IMR-90 (cell line): ENCODE measurements at regions not wholly inside any gene's neighbourhood (a gene's known extent, or its start where the extent isn't known, plus 50 kb on each side); places are given as distances from the start of the nearest gene placed in this dataset.

Source experiments
- ATAC-seq: fragments of 200-7000 bp; cut with Tn5 transposase; 2 replicates; pipeline ENCODE4 v1.9.1; 2020; ENCODE audit warnings: low read depth, mild to moderate bottlenecking, moderate library complexity
- BruUV-seq: library from RNA; stranded (reverse); fragments of 400-500 nt; replicated peaks from 2 replicates; lab custom pipeline; 2021; lab: Mats Ljungman, UMichigan
- CTCF ChIA-PET: fragments of 300-600 bp; formaldehyde crosslinking; extraction: SDS; loops from one replicate; lab custom pipeline; 2021; ENCODE audit warnings: antibody characterized with exemption; lab: Yijun Ruan, JAX
- POLR2A ChIA-PET: fragments of 300-600 bp; sonication (Branson Sonifier 250); formaldehyde crosslinking; loops from one replicate; lab custom pipeline; 2022; ENCODE audit warnings: antibody characterized with exemption; ENCODE audit not compliant: unreplicated experiment; lab: Charles Lee
- DNase-seq: peaks from one replicate; pipeline ENCODE4 v3.0.0; 2013
- H2AFZ ChIP-seq: replicated peaks from 2 replicates; pipeline ENCODE3; 2013; ENCODE audit warnings: low read length, mild to moderate bottlenecking; ENCODE audit not compliant: poor library complexity
- H2AK5ac ChIP-seq: 2 replicates; pipeline ENCODE4 v1.6.1; 2013; ENCODE audit warnings: low read depth, low read length, inconsistent platforms
- H2AK9ac ChIP-seq: replicated peaks from 2 replicates; pipeline ENCODE3; 2013; ENCODE audit warnings: mild to moderate bottlenecking, low read depth, low read length, moderate library complexity; ENCODE audit not compliant: poor library complexity
- H2BK120ac ChIP-seq: 2 replicates; pipeline ENCODE4 v1.6.1; 2013; ENCODE audit warnings: low read depth, low read length, inconsistent platforms
- H2BK15ac ChIP-seq: 3 replicates; pipeline ENCODE4 v1.6.1; 2013; ENCODE audit warnings: low read depth, low read length, inconsistent platforms
- H2BK20ac ChIP-seq: 2 replicates; pipeline ENCODE4 v1.6.1; 2013; ENCODE audit warnings: low read depth, mild to moderate bottlenecking, inconsistent platforms, low read length, moderate library complexity
- H2BK5ac ChIP-seq: 2 replicates; pipeline ENCODE4 v1.6.1; 2013; ENCODE audit warnings: mild to moderate bottlenecking, low read depth, low read length, inconsistent platforms; ENCODE audit not compliant: poor library complexity, severe bottlenecking
- H3K14ac ChIP-seq: replicated peaks from 2 replicates; pipeline ENCODE4 v1.6.1; 2013; ENCODE audit warnings: low read depth, low read length, inconsistent platforms
- H3K18ac ChIP-seq: 2 replicates; pipeline ENCODE4 v1.6.1; 2013; ENCODE audit warnings: low read depth, low read length, control low read depth
- H3K23ac ChIP-seq: 2 replicates; pipeline ENCODE4 v1.6.1; 2013; ENCODE audit warnings: low read depth, low read length, inconsistent platforms
- H3K27ac ChIP-seq: 2 replicates; pipeline ENCODE4 v1.5.1; 2013; ENCODE audit warnings: mild to moderate bottlenecking, control low read depth, low read length; ENCODE audit not compliant: insufficient read depth
- H3K27me3 ChIP-seq: 2 replicates; pipeline ENCODE4 v1.6.1; 2013; ENCODE audit warnings: low read length; ENCODE audit not compliant: control insufficient read depth, insufficient read depth
- H3K36me3 ChIP-seq: 2 replicates; pipeline ENCODE4 v1.6.1; 2013; ENCODE audit warnings: low read length, mixed read lengths; ENCODE audit not compliant: control insufficient read depth, insufficient read depth
- H3K4ac ChIP-seq: 2 replicates; pipeline ENCODE4 v1.6.1; 2013; ENCODE audit warnings: low read depth, low read length, inconsistent platforms
- H3K4me1 ChIP-seq: 2 replicates; pipeline ENCODE4 v1.6.1; 2013; ENCODE audit warnings: low read length, mixed read lengths; ENCODE audit not compliant: control insufficient read depth, insufficient read depth
- H3K4me2 ChIP-seq: 2 replicates; pipeline ENCODE4 v1.6.1; 2013; ENCODE audit warnings: low read depth, mild to moderate bottlenecking, control low read depth, low read length, moderate library complexity
- H3K4me3 ChIP-seq: 2 replicates; pipeline ENCODE4 v1.5.1; 2013; ENCODE audit warnings: low read depth, mild to moderate bottlenecking, control low read depth, low read length, moderate library complexity; ENCODE audit not compliant: insufficient read depth
- H3K56ac ChIP-seq: 2 replicates; pipeline ENCODE4 v1.6.1; 2013; ENCODE audit warnings: low read length, inconsistent platforms; ENCODE audit not compliant: insufficient read depth; ENCODE audit errors: extremely low read depth
- H3K79me1 ChIP-seq, 2 experiments: 2 replicates each; pipeline ENCODE4 v1.6.1; 2013; ENCODE audit warnings: low read length in 2 of 2, inconsistent platforms in 1 of 2, low read depth in 1 of 2
- H3K9ac ChIP-seq: 2 replicates; pipeline ENCODE4 v1.6.1; 2013; ENCODE audit warnings: low read depth, low read length, control low read depth
- H3K9me1 ChIP-seq: 2 replicates; pipeline ENCODE4 v1.6.1; 2013; ENCODE audit warnings: low read length, inconsistent platforms; ENCODE audit not compliant: insufficient read depth
- H3K9me3 ChIP-seq: 2 replicates; pipeline ENCODE4 v1.6.1; 2013; ENCODE audit warnings: low read length; ENCODE audit not compliant: control insufficient read depth, insufficient read depth
- H4K20me1 ChIP-seq: 2 replicates; pipeline ENCODE4 v1.6.1; 2013; ENCODE audit warnings: low read length, inconsistent platforms; ENCODE audit not compliant: insufficient read depth
- H4K5ac ChIP-seq: 2 replicates; pipeline ENCODE4 v1.6.1; 2013; ENCODE audit warnings: mild to moderate bottlenecking, low read depth, low read length, control low read depth
- H4K8ac ChIP-seq, 2 experiments: 2 replicates each; pipeline ENCODE4 v1.6.1; 2013; ENCODE audit warnings: low read depth in 2 of 2, low read length in 2 of 2, control low read depth in 1 of 2, inconsistent platforms in 1 of 2
- H4K91ac ChIP-seq: 2 replicates; pipeline ENCODE4 v1.6.1; 2013; ENCODE audit warnings: low read depth, low read length, inconsistent platforms; ENCODE audit not compliant: insufficient read depth
- BHLHE40 ChIP-seq: fragments of 150-350 bp; IDR thresholded peaks from 2 replicates; pipeline ENCODE4 v1.6.1; 2016; ENCODE audit warnings: mild to moderate bottlenecking, low read depth, low read length
- CHD1 ChIP-seq: IDR thresholded peaks from 2 replicates; pipeline ENCODE4 v1.6.1; 2012; ENCODE audit warnings: low read depth, low read length, improper control_type of control experiment
- WGBS, 2 experiments: methylation state at CpG; one replicate each; pipeline versions ENCODE4 v1.1.5 to v1.1.7; 2013; ENCODE audit warnings: missing lambda C conversion rate in 2 of 2; ENCODE audit not compliant: insufficient read length in 1 of 2; ENCODE audit errors: extremely low coverage in 2 of 2; 5-methylcytosine and 5-hydroxymethylcytosine counted together
- dilution Hi-C: fragments of 300-500 bp; cut with HindIII; formaldehyde crosslinking; loops from one replicate; pipeline ENCODE4 v1.14.3; 2018; ENCODE audit warnings: low sequenced_read_pairs; ENCODE audit not compliant: unreplicated experiment
- in situ Hi-C: fragments of 300-500 bp; cut with MboI; formaldehyde crosslinking; loops from 3 replicates; pipeline ENCODE4 v1.14.3; 2019; ENCODE audit warnings: low sequenced_read_pairs, inconsistent platforms, mixed read lengths
- intact Hi-C: fragments of 100-400 bp; cut with micrococcal nuclease; formaldehyde crosslinking; loops from 2 replicates; pipeline ENCODE4 v1.10.0; 2022

GRCh38 chr10:125431149-125431548 is 251.8 kb downstream of the TEX36 start:
- POLR2A ChIA-PET: no interaction called here
- BruUV-seq: no TSS peak
- dilution Hi-C loops: no loop called here

More at GRCh38 chr10:125431149-125431548, 251.8 kb downstream of the TEX36 start:
- Histone ChIP-seq H3K9me1 (no peaks in the 10 kb centered on the region), H3K4me2 (no peak overlapping the region), H2BK5ac (no peak overlapping the region), H3K27me3 (no peaks in the 10 kb centered on the region; the same call in 1 of the 2 replicates), H3K9ac (no peak overlapping the region), H3K36me3 (no peaks in the 10 kb centered on the region), H2AK5ac (no peak overlapping the region), H2BK20ac (no peak overlapping the region), H3K27ac (no peak overlapping the region), H2AK9ac (no peak overlapping the region), H2AFZ (no peak overlapping the region), H3K9me3 (no peaks in the 10 kb centered on the region; the same call in 1 of the 2 replicates), H4K91ac (no peak overlapping the region), H3K14ac (no peak overlapping the region), H3K23ac (no peak overlapping the region), H3K18ac (no peak overlapping the region), H3K79me1 (no peaks in the 10 kb centered on the region), H2BK15ac (no peak overlapping the region), H4K8ac (no peak overlapping the region), H3K4me3 (no peak overlapping the region), H3K4me1 (no peaks in the 10 kb centered on the region), H2BK120ac (no peak overlapping the region), H4K5ac (no peak overlapping the region), H3K56ac (no peak overlapping the region), H3K4ac (no peak overlapping the region), H4K20me1 (no peaks in the 10 kb centered on the region)
- WGBS, 2 experiments: 60% methylated on average over 2 of the region's 4 CpGs; no CpG with 5 or more reads in 1 of the 2 experiments
- no peak for ATAC-seq
- in situ Hi-C loops (no loop called here), intact Hi-C loops (no loop called here)
- CTCF ChIA-PET: interaction anchor here (0.6 kb wide), 1 partner anchor 401 kb away, joined by 5 read pairs; no protein-coding TSS in a partner anchor
- TF ChIP-seq BHLHE40 (no peak), CHD1 (no peak)
- DNase-seq: no peak
